ENCODE measurements at regions not wholly inside any gene's neighbourhood (a gene's known extent, or its start where the extent isn't known, plus 50 kb on each side); places are given as distances from the start of the nearest gene placed in this dataset.
"Not testable (repeated sequence)": the region's sequence is repeated elsewhere in the genome, so short reads cannot be mapped to it uniquely, and the experiment has no call there.

GRCh38 chr9:41839786-41840185 is 289.4 kb downstream of the CNTNAP3B start:
- H3K9me3 Mint-ChIP-seq (ENCODE audit: low read depth); CTCF ChIA-PET; DNase-seq; POLR2A ChIA-PET; H3K36me3 Mint-ChIP-seq (ENCODE audit: low read depth); ATAC-seq; H3K4me1 Mint-ChIP-seq; H3K27ac Mint-ChIP-seq; H3K4me3 Mint-ChIP-seq; H3K27me3 Mint-ChIP-seq; intact Hi-C loops (cut with DNase I, micrococcal nuclease): not testable (repeated sequence)

DNA sequence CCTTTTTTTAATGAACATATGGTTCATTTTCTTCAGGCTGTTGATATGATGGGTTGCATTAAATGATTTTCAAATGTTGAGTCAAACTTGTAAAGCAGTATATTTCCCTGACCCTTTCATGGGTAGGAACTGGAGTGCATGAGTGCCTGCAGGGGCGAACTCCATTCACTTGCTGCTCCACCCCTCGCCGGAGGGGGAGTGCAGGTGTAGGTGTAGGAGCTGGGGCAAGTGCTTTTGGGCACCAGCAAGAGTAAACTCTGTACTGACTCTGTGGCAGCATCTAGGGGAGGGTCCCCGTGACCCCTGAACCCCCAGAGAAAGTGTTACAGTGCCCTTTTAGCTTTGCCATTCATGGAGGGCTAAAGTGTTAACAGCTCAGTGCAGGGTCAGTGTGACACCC is 290.3 kb downstream of the CNTNAP3B start:
- not testable (repeated sequence) for DNase-seq

GRCh38 chr9:41838562-41838851 is 290.7 kb downstream of the CNTNAP3B start:
- not testable (repeated sequence) for ATAC-seq, H3K4me3 Mint-ChIP-seq

More for the DNA sequence above, 290.3 kb downstream of the CNTNAP3B start:
- H3K9me3 Mint-ChIP-seq (ENCODE audit: low read depth); CTCF ChIA-PET; ATAC-seq; intact Hi-C loops (cut with DNase I, micrococcal nuclease); H3K27me3 Mint-ChIP-seq; H3K36me3 Mint-ChIP-seq (ENCODE audit: low read depth); POLR2A ChIA-PET; H3K4me3 Mint-ChIP-seq; H3K27ac Mint-ChIP-seq; H3K4me1 Mint-ChIP-seq: not testable (repeated sequence)

GRCh38 chr9:41837684-41838561 is 291.3 kb downstream of the CNTNAP3B start:
- H3K4me1 Mint-ChIP-seq; intact Hi-C loops (cut with DNase I, micrococcal nuclease); CTCF ChIA-PET; H3K27ac Mint-ChIP-seq; H3K27me3 Mint-ChIP-seq; H3K4me3 Mint-ChIP-seq; POLR2A ChIA-PET; ATAC-seq; H3K9me3 Mint-ChIP-seq (ENCODE audit: low read depth); H3K36me3 Mint-ChIP-seq (ENCODE audit: low read depth); DNase-seq: not testable (repeated sequence)

More at GRCh38 chr9:41838562-41838851, 290.7 kb downstream of the CNTNAP3B start:
- DNase-seq; H3K4me1 Mint-ChIP-seq; intact Hi-C loops (cut with DNase I, micrococcal nuclease); H3K27ac Mint-ChIP-seq; H3K36me3 Mint-ChIP-seq (ENCODE audit: low read depth); CTCF ChIA-PET; POLR2A ChIA-PET; H3K9me3 Mint-ChIP-seq (ENCODE audit: low read depth); H3K27me3 Mint-ChIP-seq: not testable (repeated sequence)

DNA sequence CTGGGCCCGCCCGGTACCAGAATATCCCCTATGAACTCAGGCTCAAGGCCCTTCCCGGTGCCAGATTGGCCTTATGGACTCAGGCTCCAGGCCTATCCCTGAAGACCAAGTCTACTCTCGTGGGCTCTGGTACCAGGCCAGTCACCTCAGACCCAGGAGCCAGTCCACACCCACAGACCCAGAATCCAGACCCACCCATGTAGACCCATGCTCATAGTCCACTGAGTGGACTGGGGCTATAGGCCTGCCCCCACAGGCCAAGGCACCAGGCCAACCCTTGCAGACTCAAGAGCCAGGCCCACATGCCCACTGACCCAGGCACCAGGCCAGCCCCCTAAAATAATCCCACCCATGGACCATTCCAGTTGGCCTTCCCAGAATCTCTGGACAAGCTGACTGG is 296.1 kb downstream of the CNTNAP3B start:
- not testable (repeated sequence) for H3K27me3 Mint-ChIP-seq

DNA sequence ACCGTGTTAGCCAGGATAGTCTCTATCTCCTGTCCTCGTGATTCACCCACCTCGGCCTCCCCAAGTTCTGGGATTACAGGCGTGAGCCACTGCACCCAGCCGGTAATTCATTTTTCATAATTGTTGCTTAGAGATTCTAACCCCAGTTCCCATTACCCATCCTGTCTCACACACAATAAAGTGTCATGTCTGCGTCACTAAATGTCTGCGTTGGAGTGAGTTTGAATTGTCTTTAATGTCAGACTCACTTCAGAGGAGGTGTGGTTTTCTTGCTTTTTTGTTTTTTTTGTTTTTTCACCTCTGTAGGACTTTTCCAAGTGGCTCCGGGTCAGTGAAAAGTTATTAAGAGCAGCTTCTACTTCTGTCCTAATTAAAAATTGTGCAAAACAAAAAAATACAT is 304.5 kb downstream of the CNTNAP3B start:
- DNase-seq; ATAC-seq; H3K9me3 Mint-ChIP-seq (ENCODE audit: low read depth); H3K27ac Mint-ChIP-seq; intact Hi-C loops (cut with DNase I, micrococcal nuclease); CTCF ChIA-PET; H3K4me1 Mint-ChIP-seq; H3K36me3 Mint-ChIP-seq (ENCODE audit: low read depth); POLR2A ChIA-PET; H3K4me3 Mint-ChIP-seq; H3K27me3 Mint-ChIP-seq: not testable (repeated sequence)

More for the DNA sequence above, 296.1 kb downstream of the CNTNAP3B start:
- ATAC-seq; CTCF ChIA-PET; H3K27ac Mint-ChIP-seq; POLR2A ChIA-PET; H3K9me3 Mint-ChIP-seq (ENCODE audit: low read depth); intact Hi-C loops (cut with DNase I, micrococcal nuclease); DNase-seq; H3K4me1 Mint-ChIP-seq; H3K36me3 Mint-ChIP-seq (ENCODE audit: low read depth); H3K4me3 Mint-ChIP-seq: not testable (repeated sequence)

DNA sequence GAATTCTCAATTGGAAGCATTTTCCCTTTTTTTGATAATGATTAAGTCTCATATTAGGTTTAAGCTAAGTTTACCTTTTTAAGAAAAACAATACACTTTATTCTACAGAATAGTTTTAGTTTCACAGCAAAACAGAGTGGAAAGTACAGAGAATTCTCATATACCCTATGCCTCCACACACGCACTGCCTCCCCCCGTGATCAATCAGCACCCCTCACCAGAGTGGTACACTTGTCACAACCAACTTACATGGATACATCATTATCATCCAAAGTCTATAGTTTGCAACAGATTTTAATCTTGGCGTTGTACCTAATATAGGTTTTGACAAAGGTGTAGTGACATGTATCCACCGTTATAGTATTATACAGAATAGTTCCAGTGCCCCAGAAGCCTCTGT is 326.5 kb downstream of the CNTNAP3B start:
- DNase-seq; H3K4me3 Mint-ChIP-seq; H3K4me1 Mint-ChIP-seq; POLR2A ChIA-PET; CTCF ChIA-PET; intact Hi-C loops (cut with DNase I, micrococcal nuclease); H3K9me3 Mint-ChIP-seq (ENCODE audit: low read depth); ATAC-seq; H3K27ac Mint-ChIP-seq; H3K36me3 Mint-ChIP-seq (ENCODE audit: low read depth); H3K27me3 Mint-ChIP-seq: not testable (repeated sequence)

- H3K27me3 Mint-ChIP-seq; DNase-seq; ATAC-seq; H3K4me1 Mint-ChIP-seq; H3K36me3 Mint-ChIP-seq (ENCODE audit: low read depth); H3K9me3 Mint-ChIP-seq (ENCODE audit: low read depth); H3K4me3 Mint-ChIP-seq; CTCF ChIA-PET; H3K27ac Mint-ChIP-seq; intact Hi-C loops (cut with DNase I, micrococcal nuclease); POLR2A ChIA-PET: not testable (repeated sequence)
Measured at GRCh38 chr9:41798684-41799083, 330.5 kb downstream of the CNTNAP3B start.

DNA sequence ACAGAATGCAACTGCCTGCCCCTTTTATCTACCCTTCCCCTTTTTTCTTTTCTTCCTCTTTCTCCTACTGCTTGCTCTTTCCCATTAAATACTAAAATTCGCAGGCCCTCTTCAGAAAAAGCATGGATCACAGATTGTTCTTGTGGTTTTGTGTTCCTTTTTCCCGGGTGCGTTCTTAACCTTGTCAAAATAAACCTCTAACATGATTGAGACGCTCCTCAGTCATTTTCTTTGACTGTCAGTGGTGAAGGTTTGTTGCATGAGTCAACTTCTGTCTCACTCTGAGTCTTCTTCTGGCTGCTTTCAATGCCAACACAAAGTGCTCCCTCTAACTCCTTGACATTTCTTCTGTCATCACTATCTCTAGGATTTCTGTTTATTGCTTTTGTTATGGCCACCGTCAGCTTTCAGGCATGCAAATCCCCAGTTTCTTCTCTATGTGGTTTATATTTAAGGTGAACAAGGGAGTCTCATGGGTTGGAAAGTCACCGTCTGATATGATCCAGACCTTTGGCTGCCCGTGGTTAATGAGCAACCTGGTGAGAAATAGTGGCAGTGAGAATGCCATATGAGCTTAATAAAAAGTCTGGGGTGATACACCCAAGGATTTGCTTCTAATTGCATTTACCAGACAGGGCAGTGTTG is 338.4 kb downstream of the CNTNAP3B start:
- intact Hi-C loops (cut with DNase I, micrococcal nuclease); H3K4me3 Mint-ChIP-seq; H3K27me3 Mint-ChIP-seq; H3K4me1 Mint-ChIP-seq; ATAC-seq; CTCF ChIA-PET; H3K9me3 Mint-ChIP-seq (ENCODE audit: low read depth); DNase-seq; H3K36me3 Mint-ChIP-seq (ENCODE audit: low read depth); H3K27ac Mint-ChIP-seq; POLR2A ChIA-PET: not testable (repeated sequence)

GRCh38 chr9:41790007-41790406 is 339.2 kb downstream of the CNTNAP3B start:
- CTCF ChIA-PET; H3K36me3 Mint-ChIP-seq (ENCODE audit: low read depth); H3K4me3 Mint-ChIP-seq; H3K4me1 Mint-ChIP-seq; H3K27ac Mint-ChIP-seq; DNase-seq; H3K9me3 Mint-ChIP-seq (ENCODE audit: low read depth); intact Hi-C loops (cut with DNase I, micrococcal nuclease); H3K27me3 Mint-ChIP-seq; ATAC-seq; POLR2A ChIA-PET: not testable (repeated sequence)

DNA sequence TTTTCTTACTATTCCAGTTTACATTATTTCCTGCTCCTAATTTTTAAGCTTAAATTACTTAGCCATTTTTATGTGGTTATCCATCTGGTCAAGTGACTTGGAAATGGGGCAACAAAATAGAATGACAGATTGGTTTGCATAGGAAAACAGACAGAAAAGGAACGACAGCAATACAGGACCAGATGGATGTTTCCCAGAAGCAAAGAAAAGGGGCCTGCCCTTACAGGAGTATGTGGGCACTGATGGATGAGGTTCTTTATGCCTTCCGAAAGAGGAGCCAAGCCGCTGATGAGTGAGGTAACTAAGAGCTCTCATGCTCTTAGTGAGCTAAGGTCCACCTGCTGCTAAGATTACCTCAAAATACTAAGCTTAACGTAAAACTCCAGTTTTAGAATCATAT is 339.8 kb downstream of the CNTNAP3B start:
- intact Hi-C loops (cut with DNase I, micrococcal nuclease); H3K9me3 Mint-ChIP-seq (ENCODE audit: low read depth); POLR2A ChIA-PET; H3K4me3 Mint-ChIP-seq; DNase-seq; CTCF ChIA-PET; H3K27me3 Mint-ChIP-seq; H3K27ac Mint-ChIP-seq; ATAC-seq; H3K4me1 Mint-ChIP-seq; H3K36me3 Mint-ChIP-seq (ENCODE audit: low read depth): not testable (repeated sequence)

GRCh38 chr9:41787951-41788350 is 341.3 kb downstream of the CNTNAP3B start:
- POLR2A ChIA-PET; ATAC-seq; H3K4me1 Mint-ChIP-seq; H3K4me3 Mint-ChIP-seq; H3K27me3 Mint-ChIP-seq; CTCF ChIA-PET; H3K27ac Mint-ChIP-seq; DNase-seq; intact Hi-C loops (cut with DNase I, micrococcal nuclease); H3K9me3 Mint-ChIP-seq (ENCODE audit: low read depth); H3K36me3 Mint-ChIP-seq (ENCODE audit: low read depth): not testable (repeated sequence)
